ENCODE measurements at regions not wholly inside any gene's neighbourhood (a gene's known extent, or its start where the extent isn't known, plus 50 kb on each side); places are given as distances from the start of the nearest gene placed in this dataset.

GRCh38 chr12:115306380-115306779 lies 622.4 kb upstream of the TBX3 start:
- H3K27ac ChIP-seq = no peak overlapping the region
- no peak overlapping the region for H3K4me3 ChIP-seq
- no peak for TF ChIP-seq CTCF (IDR thresholded peaks at IDR 0.05)

GRCh38 chr12:115305867-115306266 lies 621.9 kb upstream of the TBX3 start:
- no peak for TF ChIP-seq CTCF (IDR thresholded peaks at IDR 0.05)
- no peak overlapping the region for H3K4me3 ChIP-seq
- H3K27ac ChIP-seq = no peak overlapping the region
- DNase-seq (ENCODE audit: low spot score) = no peak

More at GRCh38 chr12:115306380-115306779, 622.4 kb upstream of the TBX3 start:
- no peak for DNase-seq (ENCODE audit: low spot score)

- no peak for DNase-seq (ENCODE audit: low spot score)
- no peak for TF ChIP-seq CTCF (IDR thresholded peaks at IDR 0.05)
- Histone ChIP-seq H3K4me3 (no peak overlapping the region), H3K27ac (no peak overlapping the region)
Observed at GRCh38 chr12:115305275-115305674, 621.3 kb upstream of the TBX3 start.

GRCh38 chr12:115303723-115304309 lies 619.8 kb upstream of the TBX3 start:
- H3K27ac ChIP-seq = no peak overlapping the region
- TF ChIP-seq CTCF (IDR thresholded peaks at IDR 0.05) = no peak
- no peak overlapping the region for H3K4me3 ChIP-seq
- no peak for DNase-seq (ENCODE audit: low spot score)

GRCh38 chr12:115297445-115297844 lies 613.5 kb upstream of the TBX3 start:
- Histone ChIP-seq H3K27ac (no peak overlapping the region), H3K4me3 (no peak overlapping the region)
- TF ChIP-seq CTCF (IDR thresholded peaks at IDR 0.05) = no peak
- DNase-seq (ENCODE audit: low spot score) = no peak

GRCh38 chr12:115296613-115297198 lies 612.7 kb upstream of the TBX3 start:
- DNase-seq (ENCODE audit: low spot score) = no peak
- H3K27ac ChIP-seq = no peak overlapping the region
- H3K4me3 ChIP-seq = no peak overlapping the region
- TF ChIP-seq CTCF (IDR thresholded peaks at IDR 0.05) = no peak

- Histone ChIP-seq H3K27ac (no peak overlapping the region), H3K4me3 (no peak overlapping the region)
- no peak for DNase-seq (ENCODE audit: low spot score)
- TF ChIP-seq CTCF (IDR thresholded peaks at IDR 0.05) = no peak
Observed at GRCh38 chr12:115295886-115296285, 611.9 kb upstream of the TBX3 start.

Measured in coronary artery (tissue), 2 donors.